WERI-Rb-1 (cell line): ENCODE measurements at regions not wholly inside any gene's neighbourhood (a gene's known extent, or its start where the extent isn't known, plus 50 kb on each side); places are given as distances from the start of the nearest gene placed in this dataset.

Experiments
- DNase-seq: peaks from one replicate; pipeline ENCODE4 v3.0.0-alpha.2; 2020
- H3K27ac ChIP-seq: fragments of 250-450 bp; sonication (Bioruptor Pico); 2 replicates; pipeline ENCODE4 v1.5.1; 2020; ENCODE audit warnings: mild to moderate bottlenecking, moderate library complexity
- H3K27me3 ChIP-seq: fragments of 250-450 bp; sonication (Bioruptor Pico); 2 replicates; pipeline ENCODE4 v1.5.1; 2021; ENCODE audit warnings: mild to moderate bottlenecking, low read depth, moderate library complexity; ENCODE audit not compliant: insufficient read depth, severe bottlenecking
- H3K36me3 ChIP-seq: fragments of 250-450 bp; sonication (Bioruptor Pico); 2 replicates; pipeline ENCODE4 v1.5.1; 2020; ENCODE audit warnings: mild to moderate bottlenecking, moderate library complexity
- H3K4me3 ChIP-seq: 2 replicates; pipeline ENCODE4 v1.5.1; 2011; ENCODE audit warnings: low read depth, mild to moderate bottlenecking, control low read depth, low read length
- H3K9me3 ChIP-seq: fragments of 250-450 bp; sonication (Bioruptor Pico); 2 replicates; pipeline ENCODE4 v1.5.1; 2021; ENCODE audit warnings: mild to moderate bottlenecking, moderate library complexity; ENCODE audit not compliant: severe bottlenecking
- CTCF ChIP-seq: IDR thresholded peaks from 2 replicates; pipeline ENCODE4 v1.5.1; 2011; ENCODE audit warnings: low read depth, mild to moderate bottlenecking, control low read depth, inconsistent platforms, low read length

- no peak overlapping the region for H3K4me3 ChIP-seq
- H3K27me3 ChIP-seq, result no peaks in the 10 kb centered on the region
- H3K36me3 ChIP-seq, result no peaks in the 10 kb centered on the region
- no peak for DNase-seq
- no peak overlapping the region for H3K27ac ChIP-seq
- no peaks in the 10 kb centered on the region for H3K9me3 ChIP-seq
- TF ChIP-seq CTCF, result no peak
Observed at GRCh38 chr2:9149726-9150567, 56.7 kb upstream of the ASAP2 start.

DNA sequence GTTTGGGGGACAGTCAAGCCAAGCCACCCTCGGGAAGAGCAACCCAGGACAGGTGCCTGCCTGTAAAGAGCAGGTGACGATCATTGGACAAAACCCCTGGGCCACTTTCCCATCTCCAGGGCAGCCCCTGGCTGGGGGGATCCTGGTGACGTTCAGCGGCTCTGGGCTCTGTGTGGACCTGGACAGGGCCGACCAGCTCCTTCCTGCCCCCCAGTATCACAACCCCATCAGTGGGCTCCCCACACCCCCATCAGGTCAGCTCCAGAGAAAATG is 57.3 kb upstream of the ASAP2 start:
- DNase-seq, result no peak
- Histone ChIP-seq H3K9me3 (no peaks in the 10 kb centered on the region), H3K4me3 (no peak overlapping the region), H3K27me3 (no peaks in the 10 kb centered on the region), H3K36me3 (no peaks in the 10 kb centered on the region), H3K27ac (no peak overlapping the region)
- no peak for TF ChIP-seq CTCF

DNA sequence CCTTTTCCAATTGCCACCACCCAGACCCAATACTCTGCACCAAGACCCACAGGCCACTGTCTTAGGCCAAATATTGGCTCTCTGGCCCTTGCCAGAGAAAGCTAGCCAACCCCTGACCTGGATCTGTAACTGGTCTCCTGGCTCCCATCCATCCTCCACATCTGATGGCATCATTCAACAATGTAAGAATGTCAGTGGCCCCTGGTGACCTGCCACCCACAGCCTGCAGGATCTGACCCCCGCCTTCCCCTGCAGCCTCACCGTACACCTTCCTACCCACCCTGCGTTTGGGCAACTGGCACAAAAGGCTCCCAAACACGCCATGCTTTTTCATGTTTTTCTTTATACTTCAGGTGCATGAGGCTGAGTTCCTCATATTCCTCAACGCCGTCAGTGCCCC is 60.0 kb upstream of the ASAP2 start:
- no peak overlapping the region for H3K27ac ChIP-seq
- no peak for DNase-seq
- H3K9me3 ChIP-seq, result no peaks in the 10 kb centered on the region
- no peaks in the 10 kb centered on the region for H3K36me3 ChIP-seq
- H3K4me3 ChIP-seq, result no peak overlapping the region
- no peak for TF ChIP-seq CTCF
- peaks cover 6% of the 10 kb centered on the region for H3K27me3 ChIP-seq

DNA sequence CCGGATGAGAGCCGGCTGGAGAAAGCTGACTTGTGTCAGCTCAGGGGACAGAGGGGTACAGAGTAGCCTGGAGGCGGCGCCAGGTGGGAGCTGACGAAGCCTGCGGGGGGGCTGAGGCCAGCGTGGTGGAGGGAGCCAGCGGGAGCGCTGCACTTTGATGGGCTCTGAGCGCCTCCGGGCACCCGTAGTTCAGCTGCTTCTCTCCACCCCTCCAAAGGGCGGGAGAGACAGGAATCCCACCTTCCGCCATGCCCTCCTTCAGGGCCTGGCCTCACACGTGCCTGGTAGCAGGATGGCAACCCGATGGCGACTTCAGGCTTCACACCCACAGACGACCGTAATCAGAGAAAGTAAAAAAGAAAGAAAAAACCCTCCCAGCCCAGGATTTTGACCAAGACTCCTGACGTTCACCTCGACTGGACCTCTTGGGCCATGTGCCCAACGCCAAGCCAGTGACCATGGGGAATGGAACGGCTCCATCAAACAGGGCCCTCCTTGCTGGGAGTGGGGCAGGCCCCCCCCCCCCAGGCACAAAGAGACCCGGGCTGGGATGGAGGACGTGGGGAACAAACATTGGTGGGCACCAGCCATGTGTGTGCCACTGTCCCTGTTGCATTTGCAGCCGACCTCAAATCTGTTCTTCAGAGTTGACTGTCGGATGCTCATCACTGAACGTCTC is 60.7 kb upstream of the ASAP2 start:
- H3K27ac ChIP-seq, result no peak overlapping the region
- H3K4me3 ChIP-seq, result no peak overlapping the region
- peaks cover 6% of the 10 kb centered on the region for H3K27me3 ChIP-seq
- H3K9me3 ChIP-seq, result no peaks in the 10 kb centered on the region
- DNase-seq, result no peak
- no peaks in the 10 kb centered on the region for H3K36me3 ChIP-seq
- TF ChIP-seq CTCF, result no peak

DNA sequence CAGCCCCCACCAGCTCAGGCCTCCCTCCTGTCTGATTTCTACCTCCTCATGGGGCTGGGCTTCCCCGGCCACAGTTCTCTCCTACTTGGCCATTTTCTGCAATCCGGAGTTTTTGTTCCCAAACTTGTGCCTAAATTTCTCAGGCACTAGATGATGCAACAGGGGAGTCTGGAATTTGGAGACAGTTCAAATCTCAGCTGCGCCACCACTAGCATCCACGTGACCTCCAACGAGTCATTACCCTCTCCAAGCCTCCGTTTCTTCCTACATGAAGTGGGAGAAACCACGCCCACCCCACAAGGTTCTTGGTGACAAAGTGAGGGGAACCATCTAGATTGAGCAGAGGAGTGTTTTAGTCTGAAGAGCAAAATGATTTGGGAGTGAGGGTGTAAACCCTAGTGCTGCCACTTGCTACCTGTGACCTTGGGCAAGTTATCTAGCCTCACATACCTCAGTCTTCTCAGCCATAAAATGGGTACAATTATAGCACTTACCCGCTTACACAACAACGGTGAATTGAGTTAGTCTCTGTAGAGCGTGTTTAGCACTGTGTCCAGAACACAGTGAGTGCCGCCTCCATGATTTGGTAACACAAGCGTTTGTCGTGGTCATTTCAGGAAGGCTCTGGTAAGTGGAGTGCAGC is 61.4 kb upstream of the ASAP2 start:
- TF ChIP-seq CTCF, result no peak
- Histone ChIP-seq H3K27ac (no peak overlapping the region), H3K9me3 (no peaks in the 10 kb centered on the region), H3K27me3 (peaks cover 6% of the 10 kb centered on the region), H3K4me3 (no peak overlapping the region), H3K36me3 (no peaks in the 10 kb centered on the region)
- DNase-seq, result no peak
